ENCODE measurements at regions not wholly inside any gene's neighbourhood (a gene's known extent, or its start where the extent isn't known, plus 50 kb on each side); places are given as distances from the start of the nearest gene placed in this dataset.
"Not testable (repeated sequence)": the region's sequence is repeated elsewhere in the genome, so short reads cannot be mapped to it uniquely, and the experiment has no call there.

DNA sequence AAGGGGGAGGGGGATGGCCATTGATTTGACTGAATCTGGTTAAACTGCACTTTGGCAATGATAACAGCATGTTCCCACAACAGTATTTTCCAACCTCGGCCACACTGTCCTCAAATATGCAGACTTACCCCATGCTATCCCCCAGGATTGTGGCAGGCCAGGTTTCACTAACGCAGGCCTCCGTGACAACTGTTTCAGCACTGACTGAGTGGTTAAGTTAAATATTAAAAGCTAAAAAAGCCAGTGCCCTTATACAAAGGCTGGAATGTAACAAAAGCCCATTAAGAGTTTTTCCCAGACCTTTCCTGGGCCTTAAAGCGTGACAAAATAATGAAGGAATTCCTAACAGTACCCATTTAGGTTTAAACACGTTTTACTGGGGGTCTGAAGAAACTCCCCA is 202.9 kb downstream of the USP25 start:
- no peak for DNase-seq (ENCODE audit: low read depth)

DNA sequence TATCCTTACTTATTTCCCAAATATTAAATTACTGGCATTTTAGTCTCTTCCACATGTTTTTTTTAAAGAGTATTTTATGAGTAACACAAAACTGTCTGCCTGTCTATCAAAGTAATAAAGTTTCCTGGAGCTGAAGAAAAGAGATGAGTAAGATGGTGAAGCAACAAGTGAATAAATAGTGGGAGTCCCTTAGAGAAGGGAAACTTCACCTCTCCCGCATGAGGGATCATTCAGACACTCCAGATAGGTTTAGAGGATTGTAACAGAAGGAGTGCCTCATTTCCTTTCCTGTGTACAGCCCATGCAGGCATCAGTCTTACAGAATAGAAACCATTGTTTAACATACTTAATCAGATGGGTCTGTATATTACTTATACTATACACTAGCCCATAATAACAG is 205.7 kb downstream of the USP25 start:
- DNase-seq (ENCODE audit: low read depth), result no peak

DNA sequence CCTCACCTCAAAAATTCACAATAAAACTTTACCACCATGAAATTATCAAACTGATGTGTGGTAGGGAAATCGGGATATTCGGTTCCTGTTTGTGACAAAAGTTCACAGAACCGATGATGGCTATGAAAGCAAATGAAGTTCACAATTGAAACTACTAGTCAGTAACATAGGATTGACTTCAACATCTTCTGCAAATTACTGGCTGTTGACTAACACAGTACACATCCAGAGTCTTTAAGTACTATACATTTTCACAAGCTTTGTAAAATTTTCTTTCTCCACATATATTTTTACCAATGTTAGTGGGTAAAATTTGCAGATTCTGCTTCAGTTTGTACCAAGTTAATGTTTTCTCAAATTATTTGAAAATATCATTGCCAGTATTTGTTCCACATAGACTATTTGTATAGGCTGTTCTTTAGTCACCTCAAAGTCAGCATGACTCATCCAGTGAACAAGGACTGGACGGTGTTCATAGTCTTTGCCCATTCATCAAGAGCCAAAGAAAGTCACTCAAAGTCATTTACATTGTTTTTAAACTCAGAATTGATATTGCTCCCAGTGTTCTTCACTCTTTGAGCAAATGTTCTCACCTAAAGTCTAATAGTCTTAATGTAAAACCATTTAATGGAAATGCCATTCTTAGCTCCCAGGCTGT is 213.4 kb downstream of the USP25 start:
- DNase-seq (ENCODE audit: low read depth), result no peak

DNA sequence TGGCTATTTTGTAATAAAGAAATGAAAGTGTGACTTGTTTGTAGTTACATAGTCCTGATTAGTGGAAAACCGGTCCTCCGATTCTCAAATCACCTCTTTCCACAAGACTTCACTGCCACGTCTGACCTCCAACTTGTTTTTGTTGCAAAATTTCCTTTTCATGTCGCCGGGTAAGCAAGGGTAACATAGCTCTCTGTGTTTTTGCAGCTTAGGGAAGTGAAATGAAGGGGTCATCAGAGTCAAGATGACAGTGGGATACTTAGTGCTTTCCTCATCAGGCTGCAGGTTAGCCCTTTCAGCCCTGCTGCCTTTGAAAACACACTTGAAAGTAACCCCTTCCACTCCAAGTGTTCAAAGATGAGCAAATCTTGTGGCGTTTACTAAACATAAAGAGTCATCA is 217.9 kb downstream of the USP25 start:
- DNase-seq (ENCODE audit: low read depth), result no peak

DNA sequence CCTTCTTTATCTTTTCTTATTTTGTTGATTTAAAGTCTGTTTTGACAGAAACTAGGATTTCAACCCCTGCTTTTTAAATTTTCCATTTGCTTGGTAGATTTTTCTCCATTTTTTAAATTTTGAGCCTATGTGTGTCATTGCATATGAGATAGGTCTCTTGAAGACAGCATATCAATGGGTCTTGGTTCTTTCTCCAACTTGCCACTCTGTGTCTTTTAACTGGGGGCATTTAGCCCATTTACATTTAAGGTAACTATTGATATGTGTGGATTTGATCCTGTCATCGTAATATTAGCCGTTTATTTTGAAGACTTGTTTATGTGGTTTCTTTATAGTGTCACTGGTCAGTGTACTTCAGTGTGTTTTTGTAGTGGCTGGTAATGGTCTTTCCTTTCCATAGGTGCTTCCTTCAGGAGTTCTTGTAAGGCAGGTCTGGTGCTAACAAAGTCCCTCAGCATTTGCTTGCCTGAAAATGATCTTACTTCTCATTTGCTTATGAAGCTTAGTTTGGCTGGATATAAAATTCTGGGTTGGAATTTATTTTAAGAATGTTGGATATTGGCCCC is 223.9 kb downstream of the USP25 start:
- no peak for DNase-seq (ENCODE audit: low read depth)

DNA sequence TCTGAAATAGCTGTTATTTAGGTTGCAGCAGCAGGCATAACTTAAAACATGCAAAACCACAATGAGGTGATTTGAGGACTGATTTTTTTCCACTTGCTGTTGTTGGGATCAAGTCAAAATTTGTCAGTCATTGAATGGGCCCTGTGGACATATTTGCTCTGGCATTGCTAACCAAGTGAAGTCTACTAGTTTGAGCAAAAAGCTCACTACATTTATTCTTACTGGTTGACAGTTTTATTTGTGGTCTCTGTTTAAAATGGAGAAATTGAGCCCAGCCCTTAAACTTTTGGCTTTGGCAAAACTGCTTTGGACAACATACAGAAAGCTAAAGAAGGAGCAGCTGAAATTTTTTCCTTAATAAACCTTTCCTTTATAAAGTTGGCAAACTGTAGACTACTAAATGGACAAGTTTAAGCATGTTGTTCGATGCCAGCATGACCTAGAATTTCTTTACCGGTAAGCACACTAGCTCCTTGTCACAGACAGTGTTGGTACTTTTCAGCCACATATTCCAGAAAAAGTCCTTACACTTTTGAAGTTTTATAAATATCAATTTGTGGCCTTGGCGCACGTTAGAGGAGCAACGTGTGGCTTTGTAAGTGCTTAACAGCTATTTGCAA is 234.6 kb downstream of the USP25 start:
- DNase-seq (ENCODE audit: low read depth), result no peak

DNA sequence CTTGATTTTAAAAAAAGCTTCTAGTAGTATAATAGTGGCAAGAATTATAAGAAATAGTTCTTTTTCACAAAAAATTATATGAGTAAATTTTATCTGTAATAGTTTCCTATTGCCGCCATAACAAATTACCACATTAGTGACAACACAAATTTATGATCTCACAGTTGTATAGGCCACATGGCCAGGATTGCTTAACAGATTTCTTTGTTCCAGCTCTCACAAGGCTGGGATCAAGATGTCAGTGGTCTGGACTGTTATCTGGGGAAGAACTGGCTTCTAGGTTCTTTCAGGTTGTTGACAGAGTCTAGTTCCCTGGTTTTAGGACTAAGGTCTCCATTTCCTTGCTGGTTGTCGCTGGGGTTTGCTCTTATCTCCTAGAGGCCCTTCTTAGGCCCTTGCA is 236.4 kb downstream of the USP25 start:
- DNase-seq (ENCODE audit: low read depth), result no peak

DNA sequence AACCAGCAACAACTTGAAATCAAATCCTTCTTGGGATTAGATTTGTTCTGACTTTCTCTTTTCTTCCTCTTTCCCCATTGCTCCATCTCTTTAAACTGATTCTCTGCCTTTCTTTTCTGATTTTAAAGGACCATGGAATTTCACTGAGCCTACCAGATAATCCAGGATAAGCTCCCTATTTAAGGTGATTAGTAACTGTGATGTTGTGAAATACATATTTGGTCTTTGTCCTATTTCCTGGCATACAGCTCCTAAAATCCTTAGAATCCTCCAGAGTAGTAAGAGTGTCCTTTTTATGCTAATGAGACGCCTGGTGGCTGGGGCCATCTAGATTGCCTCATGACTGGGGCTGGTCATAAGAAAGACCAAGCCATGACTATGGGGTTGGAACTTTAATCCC is 236.9 kb downstream of the USP25 start:
- no peak for DNase-seq (ENCODE audit: low read depth)

DNA sequence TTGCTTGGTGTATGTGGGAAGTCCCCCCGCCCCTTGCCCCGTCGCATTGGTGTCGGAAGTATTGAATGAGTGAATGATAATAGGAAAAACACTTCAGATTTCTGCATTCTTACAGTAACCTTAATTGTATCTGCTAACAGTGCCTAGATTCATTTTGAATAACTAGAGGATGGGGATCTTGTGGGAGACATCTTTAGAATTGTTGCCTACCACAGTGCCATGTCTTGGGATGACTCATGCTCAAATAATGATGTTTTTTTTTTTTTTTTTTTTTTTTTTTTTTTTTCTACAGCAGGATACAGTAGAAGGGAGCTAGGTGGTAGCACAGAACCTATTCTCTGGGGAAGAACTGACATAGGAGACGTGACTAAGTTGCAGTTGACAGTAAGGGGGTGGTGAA is 237.9 kb downstream of the USP25 start:
- DNase-seq (ENCODE audit: low read depth), result peak; percentile 29

DNA sequence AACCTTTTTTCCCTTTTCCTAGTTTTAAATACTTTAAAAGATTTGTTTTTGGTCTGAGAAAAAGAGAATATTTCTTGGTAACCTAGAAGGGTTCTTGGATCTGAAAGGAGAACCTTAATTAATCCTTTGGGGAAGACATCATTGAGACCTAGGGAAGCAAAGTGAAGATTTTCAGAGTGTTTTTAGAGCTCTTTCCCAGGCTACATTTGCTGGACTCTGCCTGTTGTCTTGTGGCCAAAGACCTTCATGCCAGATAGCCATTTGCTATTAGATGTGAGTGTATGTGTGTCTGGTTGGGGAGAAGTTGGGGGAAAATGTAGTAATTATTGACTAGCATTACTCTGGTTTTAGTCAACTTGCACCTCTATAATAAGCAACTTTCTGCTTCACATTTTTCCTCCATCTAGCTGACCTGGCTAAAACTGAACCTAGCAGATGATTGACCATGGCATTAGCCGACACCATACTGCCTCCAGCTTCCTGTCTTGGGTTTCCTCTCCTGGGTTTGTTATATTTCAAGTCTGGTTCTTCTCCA is 239.1 kb downstream of the USP25 start:
- DNase-seq (ENCODE audit: low read depth), result no peak

DNA sequence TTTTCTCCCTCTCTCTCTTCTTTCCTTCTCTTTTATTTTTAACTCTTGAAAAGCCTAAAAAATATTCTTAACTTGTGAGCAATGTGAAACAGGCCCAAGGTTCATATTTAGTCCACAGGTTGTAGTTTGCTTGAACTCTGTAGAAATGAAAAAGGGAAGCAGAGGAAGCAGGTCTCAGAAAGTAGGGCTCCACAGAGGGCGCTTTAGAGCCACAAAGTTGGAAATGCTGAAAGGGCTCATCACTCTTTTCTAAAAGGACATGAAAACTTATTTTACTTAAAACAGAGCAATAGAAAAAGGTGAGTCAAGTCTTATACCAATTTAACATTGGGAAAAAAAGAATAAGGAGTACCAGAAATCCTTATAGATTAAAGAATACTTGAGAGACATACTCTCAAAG is 247.0 kb downstream of the USP25 start:
- DNase-seq (ENCODE audit: low read depth), result no peak

DNA sequence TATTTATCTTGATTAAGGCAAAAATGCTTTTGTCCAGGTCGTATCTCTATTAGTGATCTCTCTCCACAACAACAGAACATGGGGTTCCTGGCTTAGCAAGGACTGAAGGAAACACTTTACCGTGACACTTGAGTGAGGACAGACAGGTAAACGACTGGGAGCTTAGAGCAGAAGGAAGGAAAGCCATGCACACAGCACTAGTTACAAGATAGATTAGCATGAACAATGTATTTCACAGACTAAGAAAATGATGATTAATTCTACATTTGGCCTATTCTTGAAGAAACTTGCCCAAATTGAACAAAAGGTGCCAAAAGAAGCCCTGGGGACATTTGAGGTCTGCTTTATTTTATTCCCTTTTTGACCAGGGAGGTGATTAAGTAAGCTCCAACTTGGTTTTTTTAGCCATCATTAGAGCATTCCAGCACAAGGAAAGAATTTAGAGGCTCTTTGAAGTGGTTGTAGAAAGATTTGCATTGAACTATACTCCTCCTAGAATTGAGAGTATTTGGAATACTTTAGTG is 248.5 kb downstream of the USP25 start:
- DNase-seq (ENCODE audit: low read depth), result peak; percentile 18

DNA sequence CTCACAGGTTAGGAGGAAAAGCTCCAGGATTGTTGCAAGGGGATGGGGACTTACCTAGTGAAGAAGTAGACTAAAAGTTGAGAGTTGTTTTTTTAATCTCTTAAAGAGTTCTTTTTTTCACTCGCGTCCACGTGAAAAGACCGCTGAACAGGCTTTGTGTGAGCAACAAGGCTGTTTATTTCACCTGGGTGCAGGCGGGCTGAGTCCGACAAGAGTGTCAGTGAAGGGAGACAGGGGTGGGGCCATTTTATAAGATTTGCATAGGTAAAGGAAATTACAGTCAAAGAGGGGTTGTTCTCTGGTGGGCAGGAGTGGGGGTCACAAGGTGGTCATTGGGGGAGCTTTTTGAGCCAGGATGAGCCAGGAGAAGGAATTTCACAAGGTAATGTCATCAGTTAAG is 249.7 kb downstream of the USP25 start:
- not testable (repeated sequence) for DNase-seq (ENCODE audit: low read depth)

DNA sequence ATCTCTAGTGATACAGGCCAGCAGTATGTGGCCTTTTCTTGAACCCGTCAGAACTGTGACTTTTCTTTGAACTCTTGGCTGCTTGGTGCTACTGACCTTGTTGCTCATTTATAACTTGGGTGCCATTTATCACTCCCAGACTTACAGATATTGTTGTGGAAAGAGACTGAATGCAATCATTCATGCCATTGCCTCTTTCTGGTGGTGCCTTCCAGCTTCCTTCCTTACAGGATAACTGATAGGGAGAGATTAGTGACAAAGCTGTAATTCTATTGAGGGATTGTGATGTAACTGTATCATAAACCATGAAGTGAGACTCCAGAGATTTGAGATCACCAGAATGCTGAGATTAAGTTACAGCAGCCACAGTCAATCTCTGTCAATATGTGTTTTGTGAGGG is 256.5 kb downstream of the USP25 start:
- DNase-seq (ENCODE audit: low read depth), result no peak

DNA sequence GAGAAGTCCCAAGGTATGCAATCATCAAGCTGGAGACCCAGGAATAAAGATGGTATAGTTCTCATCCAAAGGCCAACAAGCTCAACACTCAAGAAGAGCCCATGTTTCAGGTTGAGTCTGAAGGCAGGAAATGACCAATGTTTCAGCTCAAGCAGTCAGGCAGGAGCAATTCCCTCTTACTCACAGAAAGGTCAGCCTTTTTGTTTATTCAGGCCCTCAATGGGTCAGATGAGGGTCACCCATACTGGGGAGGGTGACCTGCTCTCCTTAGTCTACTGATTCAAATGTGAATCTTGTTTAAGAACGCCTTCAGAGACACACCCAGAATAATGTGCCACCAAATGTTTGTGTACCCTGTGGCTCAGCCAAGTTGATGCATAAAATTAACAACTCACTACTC is 262.4 kb downstream of the USP25 start:
- no peak for DNase-seq (ENCODE audit: low read depth)

DNA sequence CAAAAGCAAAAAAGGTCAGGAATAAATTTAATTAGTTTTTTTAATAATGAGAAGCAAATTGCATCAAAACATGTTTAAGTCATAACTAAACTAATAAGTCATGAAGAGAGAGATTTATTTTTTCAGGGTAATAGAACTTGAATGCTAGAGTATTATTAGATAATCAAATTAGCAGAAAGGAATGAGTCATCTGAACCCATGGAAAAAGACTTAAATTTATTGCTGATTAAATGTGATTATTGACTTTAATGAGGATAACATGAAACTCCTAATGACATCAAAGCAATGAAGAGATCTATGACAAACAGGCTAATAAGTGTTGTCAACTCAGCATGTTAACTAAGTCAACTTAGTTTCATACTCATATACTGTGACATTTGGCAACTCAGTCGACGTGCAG is 264.2 kb downstream of the USP25 start:
- DNase-seq (ENCODE audit: low read depth), result no peak

DNA sequence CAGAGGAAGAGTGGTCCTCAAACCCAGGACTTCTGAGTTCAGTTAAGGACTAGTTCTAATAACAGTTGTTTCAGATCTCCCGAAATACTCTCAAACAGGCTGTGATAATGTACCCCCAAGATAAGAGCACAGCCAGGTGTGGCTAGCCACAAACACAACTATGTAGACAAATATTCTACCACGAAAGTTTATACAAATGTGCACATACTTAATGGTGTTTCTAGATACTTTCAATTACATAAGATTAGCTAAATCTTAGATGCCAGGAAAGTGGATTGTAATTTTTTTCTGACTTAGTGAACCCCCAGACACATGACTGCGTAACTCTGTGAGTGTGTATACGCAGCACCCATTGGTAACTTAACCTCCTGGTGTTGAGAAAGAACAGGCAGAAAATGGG is 270.0 kb downstream of the USP25 start:
- DNase-seq (ENCODE audit: low read depth), result no peak

DNA sequence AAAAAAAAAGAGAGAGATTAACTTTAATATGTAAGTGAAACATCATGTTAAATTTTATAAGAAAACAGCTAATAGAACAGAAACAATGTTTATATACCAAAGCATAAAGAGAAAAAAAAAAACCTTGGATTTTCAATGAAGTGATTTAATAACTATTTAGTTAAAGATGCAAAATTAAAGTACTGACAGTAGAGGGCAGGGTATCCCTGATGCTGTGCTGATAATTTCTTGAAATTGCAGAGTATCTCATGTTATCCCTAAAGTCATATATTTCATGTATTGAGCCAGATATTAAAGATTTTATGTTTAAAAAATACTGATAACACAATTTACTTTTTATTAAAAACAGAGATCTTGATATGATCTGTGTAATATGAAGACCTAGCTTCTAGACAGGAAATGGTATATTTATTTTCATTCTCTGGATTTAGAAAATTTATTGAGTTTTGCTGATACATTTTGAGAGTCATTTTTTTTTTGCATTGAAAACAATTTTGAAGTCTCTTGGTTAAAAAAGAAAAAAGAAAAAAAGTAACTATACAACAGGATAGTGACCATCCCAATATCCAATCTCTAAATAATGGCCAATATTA is 273.2 kb downstream of the USP25 start:
- peak; percentile 5 for DNase-seq (ENCODE audit: low read depth)

DNA sequence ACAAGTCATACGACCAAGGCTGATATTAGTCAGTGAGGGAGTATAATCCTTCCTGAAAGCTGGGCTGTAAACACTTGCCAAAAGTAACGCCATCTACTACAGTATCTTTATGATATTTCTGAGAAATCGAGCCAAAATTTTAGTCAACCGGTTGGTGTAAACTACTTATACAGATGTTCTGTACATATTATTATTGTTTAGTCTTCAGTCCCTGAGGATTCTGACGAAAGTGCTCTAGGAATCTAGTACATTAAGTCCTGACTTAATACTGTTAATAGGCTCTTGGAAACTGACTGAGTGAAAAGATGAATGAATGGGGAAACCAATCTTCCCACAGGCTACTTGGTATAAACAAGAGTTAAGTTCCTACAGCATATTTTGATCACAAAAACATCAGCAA is 274.3 kb downstream of the USP25 start:
- DNase-seq (ENCODE audit: low read depth), result no peak

DNA sequence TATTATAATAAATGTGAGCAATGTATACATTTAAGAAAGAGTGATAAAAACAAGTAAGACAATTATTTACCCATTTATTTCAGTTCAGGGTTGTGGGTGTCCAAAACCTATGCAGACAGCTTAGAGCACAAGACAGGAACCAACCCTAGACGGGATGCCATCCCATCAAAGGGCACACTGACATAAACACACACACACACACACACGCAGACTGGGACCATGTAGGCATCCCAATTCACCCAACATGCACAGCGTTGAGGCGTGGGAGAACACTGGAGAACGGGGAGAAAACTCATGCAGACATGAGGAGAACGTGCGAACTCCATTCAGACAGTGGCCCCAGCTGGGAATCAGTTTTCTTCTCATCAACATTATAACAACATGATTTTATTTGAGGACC is 274.7 kb downstream of the USP25 start:
- DNase-seq (ENCODE audit: low read depth), result no peak

DNA sequence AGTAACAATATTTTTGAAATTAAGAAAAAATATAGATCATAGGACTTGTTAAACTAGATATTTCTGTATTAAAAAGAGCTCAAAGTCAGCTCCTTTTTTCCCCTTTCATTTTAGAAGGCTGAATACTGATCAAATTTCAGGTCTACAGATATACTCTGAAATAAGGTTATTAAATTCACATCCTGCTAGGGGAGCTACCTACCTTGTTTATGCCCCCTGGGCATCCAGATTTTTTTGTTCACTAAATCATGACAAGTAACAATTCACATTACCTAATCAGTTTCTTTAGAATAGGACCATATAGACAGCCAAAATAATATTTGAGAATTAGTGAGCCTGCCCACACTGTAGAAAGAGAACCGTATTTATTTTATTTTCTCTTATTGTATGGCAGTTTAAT is 276.2 kb downstream of the USP25 start:
- no peak for DNase-seq (ENCODE audit: low read depth)

DNA sequence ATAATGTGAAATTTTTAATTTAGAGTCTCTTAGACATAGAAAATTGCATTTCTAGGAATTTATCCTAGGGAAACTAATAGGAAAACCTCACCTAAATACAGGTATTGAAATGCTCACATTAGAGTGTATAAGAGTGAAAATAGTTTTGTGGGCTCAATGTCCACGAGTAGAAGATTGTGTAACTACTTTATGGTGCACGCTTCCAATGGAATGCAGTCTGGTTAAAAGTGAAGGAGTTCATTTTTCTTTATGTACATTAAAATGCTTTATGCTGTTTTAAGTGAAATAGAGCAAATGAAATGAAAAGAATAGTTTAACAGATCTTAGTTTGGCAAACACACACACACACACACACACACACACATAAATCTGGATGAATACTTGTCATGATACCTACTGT is 278.2 kb downstream of the USP25 start:
- DNase-seq (ENCODE audit: low read depth), result no peak

DNA sequence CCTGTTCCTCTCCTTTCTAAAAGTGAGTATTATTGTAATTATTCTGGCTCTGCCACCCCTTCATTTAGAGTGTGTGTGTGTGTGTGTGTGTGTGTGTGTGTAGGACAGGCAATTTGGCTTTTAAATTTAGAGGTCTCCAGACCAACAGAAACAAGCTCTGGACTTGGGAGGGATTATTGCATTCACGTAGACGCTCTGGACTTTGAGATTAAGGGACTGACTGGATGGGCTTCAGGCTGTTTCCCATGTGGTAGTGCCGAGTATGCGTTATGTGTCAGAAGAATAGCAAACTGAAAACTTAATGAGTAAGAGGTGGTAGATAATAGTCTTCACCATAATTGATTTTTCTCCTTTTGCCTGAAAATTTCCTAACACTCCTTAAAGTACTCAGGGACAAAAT is 281.9 kb downstream of the USP25 start:
- no peak for DNase-seq (ENCODE audit: low read depth)
